ENCODE measurements at regions not wholly inside any gene's neighbourhood (a gene's known extent, or its start where the extent isn't known, plus 50 kb on each side); places are given as distances from the start of the nearest gene placed in this dataset.

DNA sequence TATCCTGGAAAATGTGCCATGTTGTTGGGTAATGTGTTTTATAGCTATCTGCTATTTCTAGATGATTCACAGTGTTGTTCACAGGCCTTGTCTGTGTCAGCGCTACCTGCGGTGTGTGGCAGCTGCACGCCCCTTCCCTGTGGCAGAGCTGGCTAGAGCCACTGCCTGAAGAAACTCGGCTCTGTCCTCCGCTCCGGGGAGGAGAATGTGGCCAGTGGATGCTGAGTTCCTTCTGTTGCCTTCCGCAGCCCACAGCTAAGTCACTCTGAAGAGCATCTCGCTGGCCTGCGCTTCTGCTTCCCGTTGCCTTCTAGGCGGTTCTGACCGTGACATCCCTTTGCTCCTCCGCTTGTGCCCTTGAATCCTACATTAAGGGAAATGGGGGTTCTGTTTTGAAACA lies 135.1 kb downstream of the PLG start:
- TF ChIP-seq, protein P1, sequence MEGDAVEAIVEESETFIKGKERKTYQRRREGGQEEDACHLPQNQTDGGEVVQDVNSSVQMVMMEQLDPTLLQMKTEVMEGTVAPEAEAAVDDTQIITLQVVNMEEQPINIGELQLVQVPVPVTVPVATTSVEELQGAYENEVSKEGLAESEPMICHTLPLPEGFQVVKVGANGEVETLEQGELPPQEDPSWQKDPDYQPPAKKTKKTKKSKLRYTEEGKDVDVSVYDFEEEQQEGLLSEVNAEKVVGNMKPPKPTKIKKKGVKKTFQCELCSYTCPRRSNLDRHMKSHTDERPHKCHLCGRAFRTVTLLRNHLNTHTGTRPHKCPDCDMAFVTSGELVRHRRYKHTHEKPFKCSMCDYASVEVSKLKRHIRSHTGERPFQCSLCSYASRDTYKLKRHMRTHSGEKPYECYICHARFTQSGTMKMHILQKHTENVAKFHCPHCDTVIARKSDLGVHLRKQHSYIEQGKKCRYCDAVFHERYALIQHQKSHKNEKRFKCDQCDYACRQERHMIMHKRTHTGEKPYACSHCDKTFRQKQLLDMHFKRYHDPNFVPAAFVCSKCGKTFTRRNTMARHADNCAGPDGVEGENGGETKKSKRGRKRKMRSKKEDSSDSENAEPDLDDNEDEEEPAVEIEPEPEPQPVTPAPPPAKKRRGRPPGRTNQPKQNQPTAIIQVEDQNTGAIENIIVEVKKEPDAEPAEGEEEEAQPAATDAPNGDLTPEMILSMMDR (IDR thresholded peaks at IDR 0.05), result no peak
- no peak for TF ChIP-seq POLR2A (IDR thresholded peaks at IDR 0.05)
